ENCODE measurements at regions not wholly inside any gene's neighbourhood (a gene's known extent, or its start where the extent isn't known, plus 50 kb on each side); places are given as distances from the start of the nearest gene placed in this dataset.

DNA sequence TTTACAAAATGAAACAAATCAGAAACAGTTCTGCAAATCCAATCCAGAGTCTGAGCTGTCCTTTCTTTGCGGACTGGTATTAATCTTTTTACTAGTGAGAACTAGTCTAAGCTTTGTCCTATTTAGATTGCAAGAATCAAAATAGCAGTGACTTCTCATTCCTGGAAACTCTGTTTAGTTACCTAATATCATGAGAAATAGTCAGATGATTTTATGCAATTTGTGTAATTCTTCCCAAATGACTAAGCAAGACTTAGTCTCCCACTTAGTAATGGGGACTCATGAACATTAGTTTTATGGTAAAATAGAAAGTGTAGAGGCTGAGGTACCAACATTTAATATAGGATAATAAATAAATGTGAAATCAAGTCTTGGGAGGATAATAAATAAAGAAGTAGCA, 341.3 kb downstream of the DNAJB9 start:
- TF ChIP-seq, protein P1, sequence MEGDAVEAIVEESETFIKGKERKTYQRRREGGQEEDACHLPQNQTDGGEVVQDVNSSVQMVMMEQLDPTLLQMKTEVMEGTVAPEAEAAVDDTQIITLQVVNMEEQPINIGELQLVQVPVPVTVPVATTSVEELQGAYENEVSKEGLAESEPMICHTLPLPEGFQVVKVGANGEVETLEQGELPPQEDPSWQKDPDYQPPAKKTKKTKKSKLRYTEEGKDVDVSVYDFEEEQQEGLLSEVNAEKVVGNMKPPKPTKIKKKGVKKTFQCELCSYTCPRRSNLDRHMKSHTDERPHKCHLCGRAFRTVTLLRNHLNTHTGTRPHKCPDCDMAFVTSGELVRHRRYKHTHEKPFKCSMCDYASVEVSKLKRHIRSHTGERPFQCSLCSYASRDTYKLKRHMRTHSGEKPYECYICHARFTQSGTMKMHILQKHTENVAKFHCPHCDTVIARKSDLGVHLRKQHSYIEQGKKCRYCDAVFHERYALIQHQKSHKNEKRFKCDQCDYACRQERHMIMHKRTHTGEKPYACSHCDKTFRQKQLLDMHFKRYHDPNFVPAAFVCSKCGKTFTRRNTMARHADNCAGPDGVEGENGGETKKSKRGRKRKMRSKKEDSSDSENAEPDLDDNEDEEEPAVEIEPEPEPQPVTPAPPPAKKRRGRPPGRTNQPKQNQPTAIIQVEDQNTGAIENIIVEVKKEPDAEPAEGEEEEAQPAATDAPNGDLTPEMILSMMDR (IDR thresholded peaks at IDR 0.05 in 2 of 3, conservative IDR thresholded peaks at IDR 0.05 in 1 of 3; ENCODE audit: control insufficient read depth in 2 of 3, extremely low read depth in 1 of 3, insufficient read depth in 1 of 3, low read depth in 3 of 3, low read length in 3 of 3), result no peak
- TF ChIP-seq GABPA (IDR thresholded peaks at IDR 0.05; ENCODE audit: low read depth), result no peak
- no peak for TF ChIP-seq CEBPB (IDR thresholded peaks at IDR 0.05; ENCODE audit: borderline replicate concordance in 1 of 2, low read depth in 2 of 2, low read length in 2 of 2)
